ENCODE measurements at regions not wholly inside any gene's neighbourhood (a gene's known extent, or its start where the extent isn't known, plus 50 kb on each side); places are given as distances from the start of the nearest gene placed in this dataset.

GRCh38 chr4:4687100-4687499, 145.3 kb upstream of the STX18 start:
- Histone ChIP-seq H3K27me3 (ENCODE audit: control insufficient read depth, extremely low read depth, insufficient read depth, low read length) (no peaks in the 10 kb centered on the region), H3K9ac (ENCODE audit: control insufficient read depth, extremely low read depth, insufficient read depth, low read length) (no peak overlapping the region), H2AFZ (ENCODE audit: control insufficient read depth, low read length) (no peak overlapping the region), H3K4me1 (ENCODE audit: control insufficient read depth, extremely low read depth, insufficient read depth, low read length) (no peaks in the 10 kb centered on the region), H4K20me1 (ENCODE audit: control insufficient read depth, extremely low read depth, insufficient read depth, low read length) (no peaks in the 10 kb centered on the region), H3K9me3 (ENCODE audit: control insufficient read depth, low read depth, low read length) (no peaks in the 10 kb centered on the region), H3K79me2 (ENCODE audit: control insufficient read depth, insufficient read depth, low read length) (no peaks in the 10 kb centered on the region), H3K36me3 (ENCODE audit: control insufficient read depth in 2 of 2, extremely low read depth in 1 of 2, insufficient read depth in 2 of 2, low read length in 2 of 2) (no peaks in the 10 kb centered on the region), H3K9me1 (ENCODE audit: control insufficient read depth, extremely low read depth, insufficient read depth, low read length) (no peaks in the 10 kb centered on the region), H3K4me2 (ENCODE audit: control insufficient read depth, extremely low read depth, insufficient read depth, low read depth, low read length) (no peak overlapping the region), H3K4me3 (ENCODE audit: control insufficient read depth in 2 of 3, extremely low read depth in 1 of 3, insufficient read depth in 2 of 3, low read depth in 1 of 3, low read length in 3 of 3) (no peak overlapping the region), H3K27ac (ENCODE audit: control insufficient read depth, insufficient read depth, low read length) (no peak overlapping the region)
- FAIRE-seq, result no peak
- dilution Hi-C loops (cut with MboI; ENCODE audit: extremely low pct_ligation_motif_present, low sequenced_read_pairs), result no loop called here
- no peak for DNase-seq (ENCODE audit: low read depth, low spot score)
- no peak for TF ChIP-seq EZH2 (IDR thresholded peaks at IDR 0.05; ENCODE audit: low read length)
- TF ChIP-seq CTCF (optimal IDR thresholded peaks at IDR 0.05 in 1 of 3, IDR thresholded peaks at IDR 0.05 in 1 of 3, conservative IDR thresholded peaks at IDR 0.05 in 1 of 3; ENCODE audit: extremely low read depth in 1 of 3, insufficient read depth in 2 of 3, low read length in 3 of 3), result no peak

- no peak for TF ChIP-seq CTCF (optimal IDR thresholded peaks at IDR 0.05 in 1 of 3, IDR thresholded peaks at IDR 0.05 in 1 of 3, conservative IDR thresholded peaks at IDR 0.05 in 1 of 3; ENCODE audit: extremely low read depth in 1 of 3, insufficient read depth in 2 of 3, low read length in 3 of 3)
- dilution Hi-C loops (cut with MboI; ENCODE audit: extremely low pct_ligation_motif_present, low sequenced_read_pairs), result no loop called here
- Histone ChIP-seq H3K9me3 (ENCODE audit: control insufficient read depth, low read depth, low read length) (no peaks in the 10 kb centered on the region), H3K79me2 (ENCODE audit: control insufficient read depth, insufficient read depth, low read length) (no peaks in the 10 kb centered on the region), H3K27me3 (ENCODE audit: control insufficient read depth, extremely low read depth, insufficient read depth, low read length) (no peaks in the 10 kb centered on the region), H3K4me1 (ENCODE audit: control insufficient read depth, extremely low read depth, insufficient read depth, low read length) (no peaks in the 10 kb centered on the region), H3K27ac (ENCODE audit: control insufficient read depth, insufficient read depth, low read length) (no peak overlapping the region), H3K36me3 (ENCODE audit: control insufficient read depth in 2 of 2, extremely low read depth in 1 of 2, insufficient read depth in 2 of 2, low read length in 2 of 2) (no peaks in the 10 kb centered on the region), H3K9me1 (ENCODE audit: control insufficient read depth, extremely low read depth, insufficient read depth, low read length) (no peaks in the 10 kb centered on the region), H3K9ac (ENCODE audit: control insufficient read depth, extremely low read depth, insufficient read depth, low read length) (no peak overlapping the region), H3K4me3 (ENCODE audit: control insufficient read depth in 2 of 3, extremely low read depth in 1 of 3, insufficient read depth in 2 of 3, low read depth in 1 of 3, low read length in 3 of 3) (no peak overlapping the region), H3K4me2 (ENCODE audit: control insufficient read depth, extremely low read depth, insufficient read depth, low read depth, low read length) (no peak overlapping the region), H4K20me1 (ENCODE audit: control insufficient read depth, extremely low read depth, insufficient read depth, low read length) (no peaks in the 10 kb centered on the region), H2AFZ (ENCODE audit: control insufficient read depth, low read length) (no peak overlapping the region)
- no peak for FAIRE-seq
- no peak for DNase-seq (ENCODE audit: low read depth, low spot score)
Measured at GRCh38 chr4:4685810-4686795, 144.3 kb upstream of the STX18 start.
